22Rv1 (cell line): ENCODE measurements at regions not wholly inside any gene's neighbourhood (a gene's known extent, or its start where the extent isn't known, plus 50 kb on each side); places are given as distances from the start of the nearest gene placed in this dataset.

Experiments
- ZFX ChIP-seq: fragments of 450-650 bp; IDR thresholded peaks from 2 replicates; pipeline ENCODE4 v1.6.1; 2017; ENCODE audit warnings: antibody characterized with exemption, borderline replicate concordance
- TF ChIP-seq, protein P1 (sequence below): fragments of 450-650 bp; IDR thresholded peaks from 2 replicates; pipeline ENCODE4 v1.5.1; 2017; ENCODE audit warnings: mild to moderate bottlenecking

DNA sequence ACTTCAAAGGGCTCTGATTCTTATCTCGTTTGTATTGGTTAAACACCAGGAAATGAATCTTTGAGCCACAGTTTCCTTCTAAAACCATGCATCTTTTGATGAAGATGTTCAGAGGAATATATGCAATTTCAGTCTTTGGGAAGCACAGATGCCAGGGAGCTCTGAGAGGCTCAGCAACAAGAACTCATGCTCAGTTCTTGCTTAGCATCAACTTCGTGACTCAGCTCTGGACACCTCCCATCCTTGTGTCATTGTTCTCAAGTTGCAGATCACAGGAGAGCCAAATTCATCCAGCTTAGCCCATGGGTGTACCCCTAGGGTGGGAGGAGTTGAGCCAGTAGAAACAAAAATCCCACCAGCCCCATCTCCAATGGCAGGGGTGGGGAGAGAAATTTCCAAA, 219.6 kb upstream of the MAOA start:
- TF ChIP-seq, protein P1, sequence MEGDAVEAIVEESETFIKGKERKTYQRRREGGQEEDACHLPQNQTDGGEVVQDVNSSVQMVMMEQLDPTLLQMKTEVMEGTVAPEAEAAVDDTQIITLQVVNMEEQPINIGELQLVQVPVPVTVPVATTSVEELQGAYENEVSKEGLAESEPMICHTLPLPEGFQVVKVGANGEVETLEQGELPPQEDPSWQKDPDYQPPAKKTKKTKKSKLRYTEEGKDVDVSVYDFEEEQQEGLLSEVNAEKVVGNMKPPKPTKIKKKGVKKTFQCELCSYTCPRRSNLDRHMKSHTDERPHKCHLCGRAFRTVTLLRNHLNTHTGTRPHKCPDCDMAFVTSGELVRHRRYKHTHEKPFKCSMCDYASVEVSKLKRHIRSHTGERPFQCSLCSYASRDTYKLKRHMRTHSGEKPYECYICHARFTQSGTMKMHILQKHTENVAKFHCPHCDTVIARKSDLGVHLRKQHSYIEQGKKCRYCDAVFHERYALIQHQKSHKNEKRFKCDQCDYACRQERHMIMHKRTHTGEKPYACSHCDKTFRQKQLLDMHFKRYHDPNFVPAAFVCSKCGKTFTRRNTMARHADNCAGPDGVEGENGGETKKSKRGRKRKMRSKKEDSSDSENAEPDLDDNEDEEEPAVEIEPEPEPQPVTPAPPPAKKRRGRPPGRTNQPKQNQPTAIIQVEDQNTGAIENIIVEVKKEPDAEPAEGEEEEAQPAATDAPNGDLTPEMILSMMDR, result no peak
- TF ChIP-seq ZFX, result no peak
